SK-N-SH (cell line): ENCODE measurements at regions not wholly inside any gene's neighbourhood (a gene's known extent, or its start where the extent isn't known, plus 50 kb on each side); places are given as distances from the start of the nearest gene placed in this dataset.
A peak's percentile ranks its signal among the peaks of the same experiment; 100 is the strongest.

Source experiments
- CTCF ChIA-PET: fragments of 300-600, 350-600 bp; formaldehyde crosslinking; extraction: SDS; loops from one replicate; lab custom pipeline; 2021; lab: Yijun Ruan, JAX
- POLR2A ChIA-PET: fragments of 350-600 bp; sonication (Branson Sonifier 250); formaldehyde crosslinking; extraction: SDS; loops from one replicate; lab custom pipeline; 2020; ENCODE audit warnings: antibody characterized with exemption, inconsistent platforms; lab: Yijun Ruan, JAX
- DNase-seq: peaks from one replicate; pipeline ENCODE4 v3.0.0; 2012
- H2AFZ ChIP-seq: fragments of 200-600 bp; sonication (generic); 2 replicates; pipeline ENCODE4 v1.8.1; 2016; ENCODE audit warnings: antibody characterized with exemption, mild to moderate bottlenecking, low read depth
- H3F3A ChIP-seq: fragments of 200-600 bp; sonication (generic); replicated peaks from 2 replicates; pipeline ENCODE3; 2016; ENCODE audit warnings: antibody characterized with exemption, mild to moderate bottlenecking; ENCODE audit not compliant: insufficient read depth
- H3K27ac ChIP-seq, 2 experiments: fragments of 200-500 bp in 1 of 2; fragments of 200-600 bp in 1 of 2; sonication (Bioruptor generic) in 1 of 2; sonication (generic), shearing (Covaris generic) in 1 of 2; 2 replicates each; pipeline versions ENCODE4 v1.5.1 to v1.6.1; 2014 to 2016; ENCODE audit warnings: low read depth in 2 of 2, inconsistent platforms in 1 of 2, low read length in 1 of 2, mild to moderate bottlenecking in 1 of 2, mixed read lengths in 1 of 2
- H3K27me3 ChIP-seq: fragments of 200-600 bp; sonication (generic), shearing (Covaris generic); 2 replicates; pipeline ENCODE4 v1.6.1; 2016; ENCODE audit warnings: mixed run types; ENCODE audit not compliant: insufficient read depth
- H3K36me3 ChIP-seq, 2 experiments: fragments of 200-500 bp in 1 of 2; fragments of 200-600 bp in 1 of 2; sonication (Bioruptor generic) in 1 of 2; sonication (generic) in 1 of 2; replicated peaks in 1 of 2; 2 replicates each; pipeline versions ENCODE3 to v1.5.1; 2014 to 2016; ENCODE audit warnings: low read length in 1 of 2, mild to moderate bottlenecking in 1 of 2; ENCODE audit not compliant: insufficient read depth in 2 of 2, control insufficient read depth in 1 of 2
- H3K4me1 ChIP-seq, 2 experiments: fragments of 200-500 bp in 1 of 2; fragments of 200-600 bp in 1 of 2; sonication (Bioruptor generic) in 1 of 2; sonication (generic), shearing (Covaris generic) in 1 of 2; 2 replicates each; pipeline versions ENCODE4 v1.5.1 to v1.6.1; 2014 to 2016; ENCODE audit warnings: low read depth in 1 of 2, low read length in 1 of 2, mixed run types in 1 of 2; ENCODE audit not compliant: insufficient read depth in 2 of 2, control insufficient read depth in 1 of 2
- H3K4me2 ChIP-seq: fragments of 200-600 bp; sonication (generic), shearing (Covaris generic); 2 replicates; pipeline ENCODE4 v1.6.1; 2017; ENCODE audit warnings: mixed run types
- H3K4me3 ChIP-seq, 2 experiments: fragments of 200-500 bp in 1 of 2; fragments of 200-600 bp in 1 of 2; sonication (Bioruptor generic) in 1 of 2; sonication (generic), shearing (Covaris generic) in 1 of 2; 2 replicates each; pipeline versions ENCODE4 v1.5.1 to v1.8.1; 2014 to 2016; ENCODE audit warnings: low read depth in 2 of 2, inconsistent platforms in 1 of 2, low read length in 1 of 2, mild to moderate bottlenecking in 1 of 2, mixed read lengths in 1 of 2, moderate library complexity in 1 of 2
- H3K79me2 ChIP-seq: fragments of 200-600 bp; sonication (generic); 2 replicates; pipeline ENCODE4 v1.8.1; 2017; ENCODE audit warnings: mild to moderate bottlenecking; ENCODE audit not compliant: insufficient read depth
- H3K9ac ChIP-seq: fragments of 200-600 bp; sonication (generic); 2 replicates; pipeline ENCODE4 v1.6.1; 2017; ENCODE audit warnings: mixed run types
- H3K9me2 ChIP-seq: fragments of 200-600 bp; sonication (generic); 2 replicates; pipeline ENCODE4 v1.6.1; 2017; ENCODE audit warnings: mixed run types
- H3K9me3 ChIP-seq: fragments of 200-600 bp; sonication (generic); 2 replicates; pipeline ENCODE4 v1.6.1; 2017; ENCODE audit warnings: mixed run types, mild to moderate bottlenecking, moderate library complexity
- H4K20me1 ChIP-seq: fragments of 200-600 bp; sonication (generic); 2 replicates; pipeline ENCODE4 v1.6.1; 2017; ENCODE audit warnings: mild to moderate bottlenecking, mixed run types; ENCODE audit not compliant: insufficient read depth
- ELF1 ChIP-seq: IDR thresholded peaks from 2 replicates; pipeline ENCODE4 v1.4.0; 2012
- EP300 ChIP-seq, 2 experiments: IDR thresholded peaks; 2 replicates each; pipeline versions ENCODE4 v1.4.0 to v1.6.1; 2012; ENCODE audit warnings: borderline replicate concordance in 1 of 2, low read depth in 1 of 2, low read length in 1 of 2
- GABPA ChIP-seq: IDR thresholded peaks from 2 replicates; pipeline ENCODE4 v1.4.0; 2012; ENCODE audit warnings: low read depth, mild to moderate bottlenecking
- POLR2AphosphoS5 ChIP-seq: IDR thresholded peaks from 2 replicates; pipeline ENCODE4 v1.6.1; 2012; ENCODE audit warnings: low read depth, low read length
- RCOR1 ChIP-seq: fragments of 150-350 bp; IDR thresholded peaks from 2 replicates; pipeline ENCODE4 v1.6.1; 2017; ENCODE audit warnings: antibody characterized with exemption, low read length
- TAF1 ChIP-seq: IDR thresholded peaks from 2 replicates; pipeline ENCODE4 v1.6.1; 2012; ENCODE audit warnings: low read depth, mild to moderate bottlenecking, low read length, moderate library complexity, borderline replicate concordance
- WGBS: methylation state at CpG from one replicate; pipeline ENCODE4 v1.1.6; 2017; ENCODE audit warnings: low lambda C conversion rate; 5-methylcytosine and 5-hydroxymethylcytosine counted together
- TF ChIP-seq, protein P1 (sequence below): IDR thresholded peaks from 2 replicates; pipeline ENCODE4; 2012
- TF ChIP-seq, protein P2 (sequence below): fragments of 200-600 bp; sonication (generic); IDR thresholded peaks from 2 replicates; pipeline ENCODE4 v1.6.1; 2017; ENCODE audit warnings: antibody characterized with exemption, mild to moderate bottlenecking, moderate library complexity

DNA sequence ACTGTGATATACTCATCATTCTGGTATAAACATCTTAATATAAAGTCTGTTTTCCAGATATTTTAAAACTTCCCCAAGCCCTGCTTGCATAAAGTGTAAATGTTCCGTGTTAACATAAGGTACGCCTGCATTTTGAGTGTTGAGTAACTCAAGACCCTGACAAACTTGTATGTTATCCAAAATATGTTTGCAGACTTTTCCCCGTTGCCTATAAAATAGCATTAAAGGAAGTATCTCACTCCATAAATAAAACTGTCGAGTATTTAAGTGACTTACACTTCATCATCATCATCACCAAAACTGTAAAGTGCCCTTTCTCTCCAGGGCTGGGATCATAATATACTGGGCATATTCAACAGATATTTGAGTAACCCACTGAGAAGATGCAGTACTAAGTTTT lies 64.6 kb upstream of the TSPAN8 start:
- Histone ChIP-seq H2AFZ (no peak overlapping the region), H3F3A (no peaks in the 10 kb centered on the region), H3K4me2 (no peak overlapping the region), H3K27ac (no peak overlapping the region), H3K79me2 (no peaks in the 10 kb centered on the region), H3K27me3 (no peaks in the 10 kb centered on the region), H4K20me1 (no peaks in the 10 kb centered on the region), H3K36me3 (no peaks in the 10 kb centered on the region), H3K4me1 (peaks cover 0 to 9% of the 10 kb centered on the region in 2 experiments; a peak in 2 of 4 replicates), H3K9ac (no peak overlapping the region), H3K4me3 (no peak overlapping the region), H3K9me2 (no peaks in the 10 kb centered on the region), H3K9me3 (no peaks in the 10 kb centered on the region)
- no peak for TF ChIP-seq ELF1
- TF ChIP-seq EP300 (IDR thresholded peaks at IDR 0.05; ENCODE audit: borderline replicate concordance in 1 of 2, low read depth in 1 of 2, low read length in 1 of 2): no peak
- 73% methylated on average over 4 of the region's 4 CpGs for WGBS
- no peak for DNase-seq
- CTCF ChIA-PET: interaction anchor here (1.0 kb wide), 1 partner anchor 170 kb away, joined by 3 read pairs; no protein-coding TSS in a partner anchor
- POLR2A ChIA-PET: no interaction called here

DNA sequence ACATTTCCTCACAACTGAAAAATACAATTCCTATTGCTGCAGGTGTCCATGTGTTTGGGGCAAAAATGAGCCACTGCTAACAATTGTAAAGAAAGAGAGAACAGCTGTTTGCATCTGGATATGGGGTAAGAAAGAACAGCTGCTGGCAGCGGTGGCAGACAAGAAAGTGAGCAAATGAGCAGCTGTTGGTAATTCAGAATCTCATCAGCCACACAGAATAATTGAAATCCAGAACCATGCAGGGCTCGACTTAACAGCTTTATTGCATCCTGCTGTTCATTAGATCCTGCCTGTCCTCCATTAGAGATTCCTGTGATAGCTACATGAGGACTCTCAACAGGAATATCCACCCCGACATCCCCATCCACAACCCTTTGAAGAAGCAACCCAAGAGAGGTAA lies 62.5 kb upstream of the TSPAN8 start:
- POLR2A ChIA-PET: no interaction called here
- H3K27ac ChIP-seq: peak overlapping the region in 1 of 2 experiments; percentile 58; a peak in 1 of 4 replicates
- no peak overlapping the region for H3K4me3 ChIP-seq
- no peaks in the 10 kb centered on the region for H3K79me2 ChIP-seq
- no peaks in the 10 kb centered on the region for H3F3A ChIP-seq
- CTCF ChIA-PET: interaction anchor here (1.0 to 1.4 kb wide), 2 partner anchors 22 to 172 kb away, joined by 3 to 6 read pairs; no protein-coding TSS in a partner anchor
- H2AFZ ChIP-seq: no peak overlapping the region
- TF ChIP-seq, protein P1, sequence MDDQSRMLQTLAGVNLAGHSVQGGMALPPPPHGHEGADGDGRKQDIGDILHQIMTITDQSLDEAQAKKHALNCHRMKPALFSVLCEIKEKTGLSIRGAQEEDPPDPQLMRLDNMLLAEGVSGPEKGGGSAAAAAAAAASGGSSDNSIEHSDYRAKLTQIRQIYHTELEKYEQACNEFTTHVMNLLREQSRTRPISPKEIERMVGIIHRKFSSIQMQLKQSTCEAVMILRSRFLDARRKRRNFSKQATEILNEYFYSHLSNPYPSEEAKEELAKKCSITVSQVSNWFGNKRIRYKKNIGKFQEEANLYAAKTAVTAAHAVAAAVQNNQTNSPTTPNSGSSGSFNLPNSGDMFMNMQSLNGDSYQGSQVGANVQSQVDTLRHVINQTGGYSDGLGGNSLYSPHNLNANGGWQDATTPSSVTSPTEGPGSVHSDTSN: no peak
- no peak for TF ChIP-seq TAF1
- peak in 1 of 2 experiments; percentile 67; a peak in 1 of 4 replicates for TF ChIP-seq EP300 (IDR thresholded peaks at IDR 0.05; ENCODE audit: borderline replicate concordance in 1 of 2, low read depth in 1 of 2, low read length in 1 of 2)
- TF ChIP-seq POLR2AphosphoS5: no peak
- TF ChIP-seq, protein P2, sequence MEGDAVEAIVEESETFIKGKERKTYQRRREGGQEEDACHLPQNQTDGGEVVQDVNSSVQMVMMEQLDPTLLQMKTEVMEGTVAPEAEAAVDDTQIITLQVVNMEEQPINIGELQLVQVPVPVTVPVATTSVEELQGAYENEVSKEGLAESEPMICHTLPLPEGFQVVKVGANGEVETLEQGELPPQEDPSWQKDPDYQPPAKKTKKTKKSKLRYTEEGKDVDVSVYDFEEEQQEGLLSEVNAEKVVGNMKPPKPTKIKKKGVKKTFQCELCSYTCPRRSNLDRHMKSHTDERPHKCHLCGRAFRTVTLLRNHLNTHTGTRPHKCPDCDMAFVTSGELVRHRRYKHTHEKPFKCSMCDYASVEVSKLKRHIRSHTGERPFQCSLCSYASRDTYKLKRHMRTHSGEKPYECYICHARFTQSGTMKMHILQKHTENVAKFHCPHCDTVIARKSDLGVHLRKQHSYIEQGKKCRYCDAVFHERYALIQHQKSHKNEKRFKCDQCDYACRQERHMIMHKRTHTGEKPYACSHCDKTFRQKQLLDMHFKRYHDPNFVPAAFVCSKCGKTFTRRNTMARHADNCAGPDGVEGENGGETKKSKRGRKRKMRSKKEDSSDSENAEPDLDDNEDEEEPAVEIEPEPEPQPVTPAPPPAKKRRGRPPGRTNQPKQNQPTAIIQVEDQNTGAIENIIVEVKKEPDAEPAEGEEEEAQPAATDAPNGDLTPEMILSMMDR: no peak
- no peak for TF ChIP-seq GABPA
- peak; percentile 70; the same call in 1 of the 2 replicates for TF ChIP-seq RCOR1
- DNase-seq: no peak
- WGBS: 33% methylated on average over 3 of the region's 3 CpGs
- H4K20me1 ChIP-seq: no peaks in the 10 kb centered on the region
- H3K36me3 ChIP-seq: no peaks in the 10 kb centered on the region
- H3K4me2 ChIP-seq: no peak overlapping the region
- no peaks in the 10 kb centered on the region for H3K9me3 ChIP-seq
- no peaks in the 10 kb centered on the region for H3K27me3 ChIP-seq
- H3K9me2 ChIP-seq: no peaks in the 10 kb centered on the region
- H3K4me1 ChIP-seq: peaks cover 0 to 9% of the 10 kb centered on the region in 2 experiments; a peak in 2 of 4 replicates
- no peak overlapping the region for H3K9ac ChIP-seq
